Loucy (cell line): ENCODE measurements at regions not wholly inside any gene's neighbourhood (a gene's known extent, or its start where the extent isn't known, plus 50 kb on each side); places are given as distances from the start of the nearest gene placed in this dataset.

Experiments used
- H2AFZ ChIP-seq: fragments of 200-600 bp; sonication (generic); 2 replicates; pipeline ENCODE4 v1.6.0; 2016; ENCODE audit warnings: antibody characterized with exemption, mild to moderate bottlenecking, low read length, moderate library complexity
- H3F3A ChIP-seq: fragments of 200-600 bp; 2 replicates; pipeline ENCODE4 v1.6.0; 2016; ENCODE audit warnings: antibody characterized with exemption, low read depth, mild to moderate bottlenecking
- H3K27me3 ChIP-seq: fragments of 200-600 bp; sonication (generic); 2 replicates; pipeline ENCODE4 v1.6.1; 2014; ENCODE audit warnings: low read length, mild to moderate bottlenecking; ENCODE audit not compliant: insufficient read depth, poor library complexity, severe bottlenecking
- H3K36me3 ChIP-seq: fragments of 200-600 bp; sonication (generic); 2 replicates; pipeline ENCODE4 v1.6.1; 2016; ENCODE audit warnings: low read length; ENCODE audit not compliant: insufficient read depth
- H3K4me1 ChIP-seq: fragments of 200-600 bp; sonication (generic); 2 replicates; pipeline ENCODE4 v1.5.1; 2014; ENCODE audit warnings: low read length, mild to moderate bottlenecking; ENCODE audit not compliant: insufficient read depth, poor library complexity, severe bottlenecking
- H3K4me2 ChIP-seq: fragments of 200-600 bp; sonication (generic); 2 replicates; pipeline ENCODE4 v1.6.0; 2014; ENCODE audit warnings: antibody characterized with exemption, low read length, low read depth, mild to moderate bottlenecking; ENCODE audit not compliant: poor library complexity, severe bottlenecking
- H3K4me3 ChIP-seq: fragments of 200-600 bp; sonication (generic); 2 replicates; pipeline ENCODE4 v1.5.1; 2014; ENCODE audit warnings: low read length, mild to moderate bottlenecking, mixed read lengths; ENCODE audit not compliant: poor library complexity, severe bottlenecking
- H3K79me2 ChIP-seq: fragments of 200-600 bp; sonication (generic); 2 replicates; pipeline ENCODE4 v1.6.1; 2014; ENCODE audit warnings: low read length; ENCODE audit not compliant: insufficient read depth
- H3K9ac ChIP-seq: fragments of 200-600 bp; sonication (generic); 2 replicates; pipeline ENCODE4 v1.6.0; 2014; ENCODE audit warnings: mild to moderate bottlenecking, low read depth, low read length, moderate library complexity; ENCODE audit not compliant: poor library complexity, severe bottlenecking
- H3K9me2 ChIP-seq: fragments of 200-600 bp; sonication (generic); replicated peaks from 2 replicates; pipeline ENCODE4 v1.6.1; 2016; ENCODE audit warnings: low read depth, low read length, mixed read lengths
- H3K9me3 ChIP-seq: fragments of 200-600 bp; sonication (generic); 2 replicates; pipeline ENCODE4 v1.6.1; 2014; ENCODE audit warnings: mild to moderate bottlenecking, antibody characterized with exemption, low read length, low read depth; ENCODE audit not compliant: insufficient read depth
- H4K20me1 ChIP-seq: fragments of 200-600 bp; sonication (generic); 2 replicates; pipeline ENCODE4 v1.6.0; 2014; ENCODE audit warnings: antibody characterized with exemption, low read length, mild to moderate bottlenecking; ENCODE audit not compliant: insufficient read depth, poor library complexity, severe bottlenecking
- CTCF ChIP-seq: fragments of 200-600 bp; sonication (generic); conservative IDR thresholded peaks from 2 replicates; pipeline ENCODE4 v1.5.1; 2014; ENCODE audit warnings: mild to moderate bottlenecking, antibody characterized with exemption, low read length
- EZH2phosphoT487 ChIP-seq: fragments of 200-600 bp; IDR thresholded peaks from 2 replicates; pipeline ENCODE4 v1.6.1; 2018; ENCODE audit warnings: antibody characterized with exemption, mild to moderate bottlenecking, moderate library complexity, borderline replicate concordance

GRCh38 chr4:127155116-127155515 lies 477.6 kb upstream of the INTU start:
- no peak for TF ChIP-seq EZH2phosphoT487
- TF ChIP-seq CTCF = no peak
- no peaks in the 10 kb centered on the region for H3K79me2 ChIP-seq
- no peaks in the 10 kb centered on the region for H3K9me2 ChIP-seq
- H3K4me1 ChIP-seq = no peaks in the 10 kb centered on the region
- no peaks in the 10 kb centered on the region for H3K36me3 ChIP-seq
- H3K9me3 ChIP-seq = no peaks in the 10 kb centered on the region
- no peak overlapping the region for H3K4me3 ChIP-seq
- H2AFZ ChIP-seq = no peak overlapping the region
- no peaks in the 10 kb centered on the region for H4K20me1 ChIP-seq
- H3F3A ChIP-seq = no peaks in the 10 kb centered on the region
- no peak overlapping the region for H3K9ac ChIP-seq
- no peak overlapping the region for H3K4me2 ChIP-seq
- no peaks in the 10 kb centered on the region for H3K27me3 ChIP-seq

GRCh38 chr4:127155555-127155954 lies 477.2 kb upstream of the INTU start:
- no peak overlapping the region for H3K4me2 ChIP-seq
- no peaks in the 10 kb centered on the region for H3K4me1 ChIP-seq
- H3F3A ChIP-seq = no peaks in the 10 kb centered on the region
- H3K36me3 ChIP-seq = no peaks in the 10 kb centered on the region
- no peaks in the 10 kb centered on the region for H3K9me3 ChIP-seq
- no peaks in the 10 kb centered on the region for H4K20me1 ChIP-seq
- no peak overlapping the region for H3K9ac ChIP-seq
- H3K79me2 ChIP-seq = no peaks in the 10 kb centered on the region
- TF ChIP-seq EZH2phosphoT487 = no peak
- no peak for TF ChIP-seq CTCF
- no peaks in the 10 kb centered on the region for H3K9me2 ChIP-seq
- H3K27me3 ChIP-seq = no peaks in the 10 kb centered on the region
- no peak overlapping the region for H2AFZ ChIP-seq
- H3K4me3 ChIP-seq = no peak overlapping the region

GRCh38 chr4:127162741-127163140 lies 470.0 kb upstream of the INTU start:
- Histone ChIP-seq H3K36me3 (no peaks in the 10 kb centered on the region), H3K27me3 (no peaks in the 10 kb centered on the region), H3K9me3 (no peaks in the 10 kb centered on the region), H3K4me1 (no peaks in the 10 kb centered on the region), H3K9me2 (no peaks in the 10 kb centered on the region), H3F3A (no peaks in the 10 kb centered on the region), H3K9ac (no peak overlapping the region), H2AFZ (no peak overlapping the region), H3K79me2 (no peaks in the 10 kb centered on the region), H3K4me2 (no peak overlapping the region), H4K20me1 (no peaks in the 10 kb centered on the region), H3K4me3 (no peak overlapping the region)
- no peak for TF ChIP-seq CTCF
- TF ChIP-seq EZH2phosphoT487 = no peak
